Erythroblast (primary cell): ENCODE measurements at regions not wholly inside any gene's neighbourhood (a gene's known extent, or its start where the extent isn't known, plus 50 kb on each side); places are given as distances from the start of the nearest gene placed in this dataset.

Source experiments
- GATA1 ChIP-seq: IDR thresholded peaks from 2 replicates; pipeline ENCODE4 v1.6.1; 2011; ENCODE audit warnings: low read depth, mild to moderate bottlenecking, control low read depth, low read length, moderate library complexity
- POLR2A ChIP-seq: IDR thresholded peaks from 2 replicates; pipeline ENCODE4 v1.6.1; 2011; ENCODE audit warnings: mild to moderate bottlenecking, low read length

DNA sequence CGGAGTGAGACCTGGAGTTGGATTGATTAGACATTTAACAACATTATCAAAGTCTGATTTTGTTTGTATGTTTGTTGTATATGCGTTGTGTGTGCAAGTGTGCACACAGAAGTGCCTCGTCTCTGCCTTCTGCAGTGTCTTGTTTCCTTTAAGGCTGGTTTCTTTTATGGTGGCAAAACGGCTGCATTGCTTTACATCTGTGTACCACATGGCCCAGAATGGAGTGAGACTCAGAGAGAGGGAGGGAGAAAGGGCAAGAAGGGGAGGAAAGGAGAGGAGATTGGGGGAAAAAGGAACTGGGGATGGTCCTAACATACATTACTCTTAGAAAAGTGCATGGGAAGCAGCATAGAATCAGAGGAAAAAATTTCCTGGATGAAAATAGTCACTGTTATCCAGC lies 99.7 kb upstream of the WLS start:
- no peak for TF ChIP-seq POLR2A
- TF ChIP-seq GATA1: no peak
